K562 (cell line): ENCODE measurements at regions not wholly inside any gene's neighbourhood (a gene's known extent, or its start where the extent isn't known, plus 50 kb on each side); places are given as distances from the start of the nearest gene placed in this dataset.

Experiments
- ATF4 ChIP-seq: fragments of 450-650 bp; formaldehyde crosslinking; IDR thresholded peaks from 2 replicates; pipeline ENCODE4 v1.4.0; 2022; ENCODE audit warnings: mild to moderate bottlenecking, moderate library complexity
- MXI1 ChIP-seq: IDR thresholded peaks from 2 replicates; pipeline ENCODE4 v1.6.1; 2011; ENCODE audit warnings: low read depth, mild to moderate bottlenecking, improper control_type of control experiment, low read length
- SOX6 ChIP-seq: fragments of 450-650 bp; IDR thresholded peaks from 2 replicates; pipeline ENCODE4 v1.6.1; 2014; ENCODE audit warnings: mild to moderate bottlenecking

GRCh38 chr2:238726670-238727584 is 121.0 kb upstream of the TWIST2 start:
- TF ChIP-seq MXI1 (no peak), ATF4 (CRISPR knock-in tag) (no peak), SOX6 (no peak)
